ENCODE measurements at regions not wholly inside any gene's neighbourhood (a gene's known extent, or its start where the extent isn't known, plus 50 kb on each side); places are given as distances from the start of the nearest gene placed in this dataset.
"Not testable (repeated sequence)": the region's sequence is repeated elsewhere in the genome, so short reads cannot be mapped to it uniquely, and the experiment has no call there.

GRCh38 chr6:57708061-57708460 lies 390.6 kb downstream of the PRIM2 start:
- FAIRE-seq; DNase-seq (ENCODE audit: insufficient read length, low spot score): not testable (repeated sequence)

GRCh38 chr6:57722546-57722945 lies 405.1 kb downstream of the PRIM2 start:
- DNase-seq (ENCODE audit: insufficient read length, low spot score); FAIRE-seq: not testable (repeated sequence)

- not testable (repeated sequence) for DNase-seq (ENCODE audit: insufficient read length, low spot score); FAIRE-seq
These were observed 406.5 kb downstream of the PRIM2 start for GRCh38 chr6:57723815-57724401.

- not testable (repeated sequence) for DNase-seq (ENCODE audit: insufficient read length, low spot score); FAIRE-seq
These were observed 412.0 kb downstream of the PRIM2 start for GRCh38 chr6:57729407-57729806.

GRCh38 chr6:57730726-57731125 lies 413.3 kb downstream of the PRIM2 start:
- not testable (repeated sequence) for DNase-seq (ENCODE audit: insufficient read length, low spot score); FAIRE-seq

- not testable (repeated sequence) for DNase-seq (ENCODE audit: insufficient read length, low spot score); FAIRE-seq
These were observed 430.3 kb downstream of the PRIM2 start for GRCh38 chr6:57747716-57748115.

GRCh38 chr6:57759850-57760249 lies 442.4 kb downstream of the PRIM2 start:
- DNase-seq (ENCODE audit: insufficient read length, low spot score); FAIRE-seq: not testable (repeated sequence)

- not testable (repeated sequence) for FAIRE-seq; DNase-seq (ENCODE audit: insufficient read length, low spot score)
These were observed 475.4 kb downstream of the PRIM2 start for GRCh38 chr6:57792720-57793397.

GRCh38 chr6:57793398-57793762 lies 475.9 kb downstream of the PRIM2 start:
- not testable (repeated sequence) for DNase-seq (ENCODE audit: insufficient read length, low spot score); FAIRE-seq

- DNase-seq (ENCODE audit: insufficient read length, low spot score); FAIRE-seq: not testable (repeated sequence)
These were observed 482.5 kb downstream of the PRIM2 start for GRCh38 chr6:57799703-57800479.

GRCh38 chr6:57808581-57808980 lies 491.2 kb downstream of the PRIM2 start:
- not testable (repeated sequence) for DNase-seq (ENCODE audit: insufficient read length, low spot score); FAIRE-seq

- FAIRE-seq; DNase-seq (ENCODE audit: insufficient read length, low spot score): not testable (repeated sequence)
These were observed 492.0 kb downstream of the PRIM2 start for GRCh38 chr6:57809454-57809853.

GRCh38 chr6:57813271-57814075 lies 496.0 kb downstream of the PRIM2 start:
- not testable (repeated sequence) for FAIRE-seq; DNase-seq (ENCODE audit: insufficient read length, low spot score)

GRCh38 chr6:57815826-57816225 lies 498.4 kb downstream of the PRIM2 start:
- FAIRE-seq; DNase-seq (ENCODE audit: insufficient read length, low spot score): not testable (repeated sequence)

GRCh38 chr6:57821325-57821724 lies 503.9 kb downstream of the PRIM2 start:
- not testable (repeated sequence) for FAIRE-seq; DNase-seq (ENCODE audit: insufficient read length, low spot score)

- not testable (repeated sequence) for FAIRE-seq
These were observed 505.0 kb downstream of the PRIM2 start for GRCh38 chr6:57822448-57822847.

More at GRCh38 chr6:57822448-57822847, 505.0 kb downstream of the PRIM2 start:
- not testable (repeated sequence) for DNase-seq (ENCODE audit: insufficient read length, low spot score)
